DOHH2 (cell line): ENCODE measurements at regions not wholly inside any gene's neighbourhood (a gene's known extent, or its start where the extent isn't known, plus 50 kb on each side); places are given as distances from the start of the nearest gene placed in this dataset.
"Not testable (repeated sequence)": the region's sequence is repeated elsewhere in the genome, so short reads cannot be mapped to it uniquely, and the experiment has no call there.

Experiments
- H3F3A ChIP-seq: fragments of 200-600 bp; sonication (generic), shearing (Covaris generic); 2 replicates; pipeline ENCODE4 v1.6.0; 2016; ENCODE audit warnings: antibody characterized with exemption, mild to moderate bottlenecking; ENCODE audit not compliant: control insufficient read depth, insufficient read depth
- H3K27ac ChIP-seq: fragments of 200-600 bp; sonication (generic); 2 replicates; pipeline ENCODE4 v1.5.1; 2014; ENCODE audit warnings: low read depth, mild to moderate bottlenecking, low read length, moderate library complexity
- H3K27me3 ChIP-seq: fragments of 200-600 bp; sonication (generic); 2 replicates; pipeline ENCODE4 v1.6.1; 2014; ENCODE audit warnings: mild to moderate bottlenecking, low read length, mixed read lengths; ENCODE audit not compliant: control insufficient read depth
- H3K36me3 ChIP-seq: fragments of 200-600 bp; sonication (generic); 2 replicates; pipeline ENCODE4 v1.6.1; 2014; ENCODE audit warnings: mild to moderate bottlenecking, low read length, moderate library complexity, mixed read lengths; ENCODE audit not compliant: control insufficient read depth
- H3K4me1 ChIP-seq: fragments of 200-600 bp; sonication (generic); 2 replicates; pipeline ENCODE4 v1.6.1; 2014; ENCODE audit warnings: mild to moderate bottlenecking, low read length, mixed read lengths; ENCODE audit not compliant: control insufficient read depth
- H3K4me2 ChIP-seq: fragments of 200-600 bp; sonication (generic); 2 replicates; pipeline ENCODE4 v1.6.0; 2014; ENCODE audit warnings: mild to moderate bottlenecking, low read length, moderate library complexity
- H3K4me3 ChIP-seq: fragments of 200-600 bp; sonication (generic); 2 replicates; pipeline ENCODE4 v1.5.1; 2014; ENCODE audit warnings: mild to moderate bottlenecking, low read length, mixed read lengths
- H3K79me2 ChIP-seq: fragments of 200-600 bp; sonication (generic); 2 replicates; pipeline ENCODE4 v1.6.1; 2014; ENCODE audit warnings: mild to moderate bottlenecking, low read length, mixed read lengths; ENCODE audit not compliant: control insufficient read depth
- H3K9me2 ChIP-seq: fragments of 200-600 bp; sonication (generic); replicated peaks from 2 replicates; pipeline ENCODE4 v1.6.1; 2014; ENCODE audit warnings: mild to moderate bottlenecking, low read length, mixed read lengths; ENCODE audit not compliant: control insufficient read depth
- H3K9me3 ChIP-seq: fragments of 200-600 bp; sonication (generic); 2 replicates; pipeline ENCODE4 v1.6.1; 2014; ENCODE audit warnings: antibody characterized with exemption, low read length, mixed read lengths; ENCODE audit not compliant: control insufficient read depth, insufficient read depth
- H4K20me1 ChIP-seq: fragments of 200-600 bp; sonication (generic); 2 replicates; pipeline ENCODE4 v1.6.0; 2014; ENCODE audit warnings: low read depth, mild to moderate bottlenecking, antibody characterized with exemption, low read length, moderate library complexity; ENCODE audit not compliant: control insufficient read depth, insufficient read depth
- EZH2phosphoT487 ChIP-seq: fragments of 200-600 bp; sonication (generic); IDR thresholded peaks from 2 replicates; pipeline ENCODE4 v1.6.1; 2017; ENCODE audit warnings: borderline replicate concordance, mild to moderate bottlenecking, antibody characterized with exemption, low read length, moderate library complexity, mixed read lengths
- TF ChIP-seq, protein P1 (sequence below): fragments of 200-600 bp; sonication (generic); IDR thresholded peaks from one replicate; pipeline ENCODE4 v1.5.1; 2014; ENCODE audit warnings: antibody characterized with exemption, mild to moderate bottlenecking, low read depth, low read length; ENCODE audit not compliant: poor library complexity, severe bottlenecking

DNA sequence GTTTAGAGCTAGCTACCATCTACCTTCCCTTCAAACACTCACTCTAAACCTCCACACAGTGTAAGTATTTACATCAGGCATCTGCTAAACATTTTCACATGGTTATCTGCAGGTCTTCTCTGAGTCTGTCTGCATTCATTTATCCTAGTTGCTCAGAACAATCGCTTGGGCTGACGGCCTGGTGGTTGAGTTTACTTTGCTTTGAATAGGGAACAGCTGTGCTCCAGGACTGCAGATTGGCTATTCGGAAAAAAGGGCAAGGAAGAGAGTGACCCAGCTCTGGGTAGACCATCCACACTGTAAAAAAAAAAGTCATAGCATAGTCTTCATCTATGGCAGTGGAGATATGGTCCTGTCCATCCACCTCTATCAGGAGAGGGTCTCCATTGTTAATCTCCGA, 115.3 kb upstream of the ESR1 start:
- peaks cover 17% of the 10 kb centered on the region; the same call in 1 of the 2 replicates for H3K27me3 ChIP-seq
- H3K27ac ChIP-seq: no peak overlapping the region
- H3K4me1 ChIP-seq: no peaks in the 10 kb centered on the region
- H3K4me3 ChIP-seq: no peak overlapping the region
- H3F3A ChIP-seq: no peaks in the 10 kb centered on the region
- no peaks in the 10 kb centered on the region for H3K79me2 ChIP-seq
- TF ChIP-seq EZH2phosphoT487: no peak
- TF ChIP-seq, protein P1, sequence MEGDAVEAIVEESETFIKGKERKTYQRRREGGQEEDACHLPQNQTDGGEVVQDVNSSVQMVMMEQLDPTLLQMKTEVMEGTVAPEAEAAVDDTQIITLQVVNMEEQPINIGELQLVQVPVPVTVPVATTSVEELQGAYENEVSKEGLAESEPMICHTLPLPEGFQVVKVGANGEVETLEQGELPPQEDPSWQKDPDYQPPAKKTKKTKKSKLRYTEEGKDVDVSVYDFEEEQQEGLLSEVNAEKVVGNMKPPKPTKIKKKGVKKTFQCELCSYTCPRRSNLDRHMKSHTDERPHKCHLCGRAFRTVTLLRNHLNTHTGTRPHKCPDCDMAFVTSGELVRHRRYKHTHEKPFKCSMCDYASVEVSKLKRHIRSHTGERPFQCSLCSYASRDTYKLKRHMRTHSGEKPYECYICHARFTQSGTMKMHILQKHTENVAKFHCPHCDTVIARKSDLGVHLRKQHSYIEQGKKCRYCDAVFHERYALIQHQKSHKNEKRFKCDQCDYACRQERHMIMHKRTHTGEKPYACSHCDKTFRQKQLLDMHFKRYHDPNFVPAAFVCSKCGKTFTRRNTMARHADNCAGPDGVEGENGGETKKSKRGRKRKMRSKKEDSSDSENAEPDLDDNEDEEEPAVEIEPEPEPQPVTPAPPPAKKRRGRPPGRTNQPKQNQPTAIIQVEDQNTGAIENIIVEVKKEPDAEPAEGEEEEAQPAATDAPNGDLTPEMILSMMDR: no peak
- no peaks in the 10 kb centered on the region for H4K20me1 ChIP-seq
- H3K4me2 ChIP-seq: no peak overlapping the region
- no peaks in the 10 kb centered on the region for H3K36me3 ChIP-seq
- no peaks in the 10 kb centered on the region for H3K9me2 ChIP-seq
- no peaks in the 10 kb centered on the region for H3K9me3 ChIP-seq

DNA sequence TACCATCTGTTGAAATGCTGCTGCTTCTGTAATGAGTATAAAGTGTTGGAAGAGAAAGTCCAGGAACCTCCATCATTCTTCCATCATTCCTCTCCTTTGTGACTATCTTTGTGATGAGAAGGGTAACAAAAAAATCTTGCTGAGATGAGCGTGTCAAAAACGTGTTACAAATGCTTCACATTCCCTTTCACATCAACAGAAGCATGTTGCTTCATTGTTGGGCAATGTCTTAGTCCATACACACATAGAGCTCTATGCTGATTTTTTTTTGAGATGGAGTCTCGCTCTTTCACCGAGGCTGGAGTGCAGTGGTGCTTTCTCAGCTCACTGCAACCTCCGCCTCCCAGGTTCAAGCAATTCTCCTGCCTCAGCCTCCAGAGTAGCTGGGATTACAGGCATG, 114.1 kb upstream of the ESR1 start:
- TF ChIP-seq, protein P1: no peak
- TF ChIP-seq EZH2phosphoT487: no peak
- no peaks in the 10 kb centered on the region for H3K4me1 ChIP-seq
- H3K79me2 ChIP-seq: no peaks in the 10 kb centered on the region
- H4K20me1 ChIP-seq: no peaks in the 10 kb centered on the region
- no peaks in the 10 kb centered on the region for H3K9me3 ChIP-seq
- no peaks in the 10 kb centered on the region for H3K36me3 ChIP-seq
- no peaks in the 10 kb centered on the region for H3F3A ChIP-seq
- no peak overlapping the region for H3K4me2 ChIP-seq
- no peak overlapping the region for H3K27ac ChIP-seq
- H3K9me2 ChIP-seq: no peaks in the 10 kb centered on the region
- H3K27me3 ChIP-seq: peaks cover 13% of the 10 kb centered on the region; the same call in 1 of the 2 replicates
- no peak overlapping the region for H3K4me3 ChIP-seq

DNA sequence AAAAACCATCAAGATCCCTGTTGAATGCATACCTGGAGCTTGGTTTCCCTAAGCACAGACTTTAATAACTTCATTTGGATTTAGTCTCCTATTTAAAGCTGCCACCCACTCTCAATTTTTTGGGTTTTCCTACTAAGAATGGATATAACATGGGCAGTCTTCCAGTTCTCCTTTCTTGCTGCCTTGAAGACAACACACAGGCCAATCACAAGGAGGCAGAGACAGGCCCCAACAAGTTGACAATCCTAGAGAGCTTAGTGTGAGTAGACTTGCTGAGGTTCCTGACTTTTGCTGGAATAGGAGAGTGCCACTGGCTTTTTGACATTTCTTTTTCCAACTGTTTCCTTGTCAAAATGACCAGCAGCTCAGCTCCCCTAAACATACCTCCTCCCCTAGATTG, 112.3 kb upstream of the ESR1 start:
- Histone ChIP-seq H3F3A (no peaks in the 10 kb centered on the region), H3K36me3 (no peaks in the 10 kb centered on the region), H3K9me3 (no peaks in the 10 kb centered on the region), H3K27me3 (peaks cover 17% of the 10 kb centered on the region; the same call in 1 of the 2 replicates), H3K9me2 (no peaks in the 10 kb centered on the region), H4K20me1 (no peaks in the 10 kb centered on the region), H3K4me2 (no peak overlapping the region), H3K79me2 (no peaks in the 10 kb centered on the region), H3K27ac (no peak overlapping the region), H3K4me3 (no peak overlapping the region), H3K4me1 (no peaks in the 10 kb centered on the region)
- TF ChIP-seq, protein P1: no peak
- no peak for TF ChIP-seq EZH2phosphoT487

DNA sequence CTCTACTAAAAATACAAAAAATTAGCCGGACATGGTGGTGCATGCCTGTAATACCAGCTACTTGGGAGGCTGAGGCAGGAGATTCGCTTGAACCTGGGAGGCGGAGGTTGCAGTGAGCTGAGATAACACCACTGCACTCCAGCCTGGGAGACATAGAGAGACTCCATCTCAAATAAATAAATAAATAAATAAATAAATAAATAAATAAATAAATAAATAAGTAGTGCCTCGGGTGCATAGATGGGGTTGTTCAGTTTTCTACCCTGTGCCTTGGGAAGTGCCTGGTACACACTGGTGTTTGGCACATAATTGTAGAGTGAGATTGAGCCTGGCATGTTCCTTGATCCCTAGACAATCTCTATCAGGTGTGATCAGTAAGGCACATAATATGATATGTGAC, 111.2 kb upstream of the ESR1 start:
- not testable (repeated sequence) for H3F3A ChIP-seq, H3K27ac ChIP-seq, H3K36me3 ChIP-seq, H3K4me3 ChIP-seq, H3K9me3 ChIP-seq, H3K9me2 ChIP-seq, H3K79me2 ChIP-seq, H3K4me2 ChIP-seq, H3K4me1 ChIP-seq, H3K27me3 ChIP-seq, H4K20me1 ChIP-seq
